ENCODE measurements at regions not wholly inside any gene's neighbourhood (a gene's known extent, or its start where the extent isn't known, plus 50 kb on each side); places are given as distances from the start of the nearest gene placed in this dataset.

- TF ChIP-seq CTCF (IDR thresholded peaks at IDR 0.05) (no peak), ZFX (IDR thresholded peaks at IDR 0.05; ENCODE audit: borderline replicate concordance) (no peak)
Measured at GRCh38 chr5:109597893-109598292, 91.8 kb upstream of the MAN2A1 start.
